ENCODE measurements at regions not wholly inside any gene's neighbourhood (a gene's known extent, or its start where the extent isn't known, plus 50 kb on each side); places are given as distances from the start of the nearest gene placed in this dataset.

DNA sequence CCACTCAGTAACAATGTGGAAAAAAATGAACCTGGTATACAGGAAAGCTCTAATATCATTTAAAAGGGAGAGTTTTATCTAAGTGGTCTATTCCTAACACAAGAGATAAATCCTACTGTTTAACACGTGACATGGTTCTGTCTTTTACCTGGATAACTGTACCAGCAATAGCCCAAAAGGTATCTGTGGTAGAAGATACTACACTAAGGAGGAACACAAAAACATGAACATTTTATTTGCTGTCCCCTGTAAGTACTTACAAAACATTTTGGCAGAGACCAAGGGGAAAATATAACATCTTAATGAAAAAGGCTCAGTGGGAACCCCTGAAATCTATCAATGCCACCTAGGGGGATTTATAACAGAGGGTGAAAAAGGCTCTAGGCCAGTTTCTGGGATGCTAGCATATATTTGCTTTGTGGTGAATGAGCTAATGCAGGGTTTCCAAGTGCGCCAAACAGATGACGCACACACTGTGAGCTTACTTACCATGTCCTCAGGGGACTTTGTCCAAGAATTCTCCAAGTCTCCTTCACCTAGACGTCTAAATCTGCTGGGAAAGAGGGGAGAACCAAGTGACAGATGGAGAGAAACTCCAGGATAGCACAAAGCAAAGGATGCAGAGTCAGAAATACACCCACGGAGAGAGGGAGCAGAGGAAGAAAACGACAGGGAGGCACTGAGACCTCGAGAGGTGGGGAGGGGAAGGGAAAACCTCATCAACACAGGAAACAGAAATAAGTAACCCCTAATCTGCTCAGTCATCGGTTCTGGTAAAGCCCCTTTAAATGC, 112.5 kb upstream of the PRNP start:
- no peak overlapping the region for H3K4me3 ChIP-seq (ENCODE audit: low read depth, low read length)

DNA sequence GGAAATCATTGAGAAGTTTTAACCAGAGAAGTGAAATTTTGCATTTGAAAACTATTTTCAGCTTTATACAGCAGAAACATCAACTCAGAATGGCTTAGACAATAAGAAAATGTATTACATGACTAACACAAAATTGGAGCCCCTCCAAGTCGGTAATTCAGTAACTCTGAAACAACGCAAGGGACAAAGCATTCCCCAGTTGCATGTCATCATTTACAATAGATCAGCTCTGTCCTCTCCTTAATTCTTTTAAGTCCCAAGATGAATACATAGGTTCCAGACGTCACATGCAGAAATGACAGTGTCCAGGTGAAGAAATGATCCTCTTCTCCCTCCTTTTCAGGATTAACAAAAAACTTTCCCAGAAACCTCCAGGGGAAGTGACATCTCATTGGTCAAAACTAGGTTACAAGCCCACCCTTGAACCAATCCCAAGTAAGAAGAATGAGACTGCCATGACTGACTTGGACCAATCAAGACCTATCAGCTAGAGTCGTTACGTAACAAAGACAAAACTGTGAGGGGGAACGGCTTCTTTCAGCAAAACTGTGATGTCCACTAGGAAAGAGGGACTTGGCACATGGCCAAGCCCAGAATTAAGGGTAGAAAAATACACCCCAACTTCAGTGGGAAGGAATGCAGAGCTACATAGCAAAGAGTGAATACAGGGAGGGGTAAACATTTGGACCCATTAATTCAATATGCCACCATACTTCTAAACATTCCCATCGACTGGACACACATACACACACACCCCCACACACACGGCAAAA, 114.3 kb upstream of the PRNP start:
- DNase-seq (ENCODE audit: low read depth): peak; percentile 79
- H3K4me3 ChIP-seq (ENCODE audit: low read depth, low read length): no peak overlapping the region
- TF ChIP-seq, protein P1, sequence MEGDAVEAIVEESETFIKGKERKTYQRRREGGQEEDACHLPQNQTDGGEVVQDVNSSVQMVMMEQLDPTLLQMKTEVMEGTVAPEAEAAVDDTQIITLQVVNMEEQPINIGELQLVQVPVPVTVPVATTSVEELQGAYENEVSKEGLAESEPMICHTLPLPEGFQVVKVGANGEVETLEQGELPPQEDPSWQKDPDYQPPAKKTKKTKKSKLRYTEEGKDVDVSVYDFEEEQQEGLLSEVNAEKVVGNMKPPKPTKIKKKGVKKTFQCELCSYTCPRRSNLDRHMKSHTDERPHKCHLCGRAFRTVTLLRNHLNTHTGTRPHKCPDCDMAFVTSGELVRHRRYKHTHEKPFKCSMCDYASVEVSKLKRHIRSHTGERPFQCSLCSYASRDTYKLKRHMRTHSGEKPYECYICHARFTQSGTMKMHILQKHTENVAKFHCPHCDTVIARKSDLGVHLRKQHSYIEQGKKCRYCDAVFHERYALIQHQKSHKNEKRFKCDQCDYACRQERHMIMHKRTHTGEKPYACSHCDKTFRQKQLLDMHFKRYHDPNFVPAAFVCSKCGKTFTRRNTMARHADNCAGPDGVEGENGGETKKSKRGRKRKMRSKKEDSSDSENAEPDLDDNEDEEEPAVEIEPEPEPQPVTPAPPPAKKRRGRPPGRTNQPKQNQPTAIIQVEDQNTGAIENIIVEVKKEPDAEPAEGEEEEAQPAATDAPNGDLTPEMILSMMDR (IDR thresholded peaks at IDR 0.05; ENCODE audit: insufficient read depth, low read length): no peak

More for the DNA sequence above, 112.5 kb upstream of the PRNP start:
- peak; percentile 91 for DNase-seq (ENCODE audit: low read depth)
- TF ChIP-seq, protein P1 (IDR thresholded peaks at IDR 0.05; ENCODE audit: insufficient read depth, low read length): no peak

DNA sequence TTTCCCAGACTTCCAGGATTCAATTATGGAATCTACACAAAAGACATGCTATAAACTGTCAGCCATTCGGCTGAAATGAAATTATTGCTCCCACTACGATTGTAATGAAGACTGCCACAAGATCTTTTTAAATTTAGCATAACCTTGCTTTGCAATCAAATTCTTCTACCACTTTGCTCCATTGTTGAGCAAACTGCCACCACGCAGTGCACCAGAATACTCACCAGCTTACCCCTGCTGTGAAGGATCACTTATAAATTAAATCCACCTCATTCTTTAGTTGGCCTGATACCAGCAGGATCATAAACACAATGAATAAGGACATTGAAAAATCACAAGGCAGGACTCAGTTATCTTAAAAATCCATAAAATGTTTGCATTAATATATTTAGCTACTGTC, 116.4 kb upstream of the PRNP start:
- no peak for DNase-seq (ENCODE audit: low read depth)
- TF ChIP-seq, protein P1 (IDR thresholded peaks at IDR 0.05; ENCODE audit: insufficient read depth, low read length): no peak
- H3K4me3 ChIP-seq (ENCODE audit: low read depth, low read length): no peak overlapping the region

DNA sequence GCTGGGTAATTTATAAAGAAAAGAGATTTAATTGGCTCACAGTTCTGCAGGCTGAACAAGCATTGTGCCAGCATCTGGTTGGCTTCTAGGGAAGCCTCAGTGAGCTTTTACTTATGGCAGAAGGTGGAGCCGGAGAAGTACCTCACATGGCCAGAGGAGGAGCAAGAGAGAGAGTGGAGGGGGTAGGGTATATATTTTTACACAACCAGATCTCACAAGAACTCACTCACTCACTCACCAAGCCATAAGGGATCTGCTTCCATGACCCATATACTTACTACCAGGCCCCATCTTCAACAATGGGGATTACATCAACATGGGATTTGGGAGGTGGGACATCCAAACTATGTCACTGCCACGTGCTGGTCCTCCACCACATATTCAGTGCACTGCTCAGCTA, 117.2 kb upstream of the PRNP start:
- no peak overlapping the region for H3K4me3 ChIP-seq (ENCODE audit: low read depth, low read length)
- TF ChIP-seq, protein P1 (IDR thresholded peaks at IDR 0.05; ENCODE audit: insufficient read depth, low read length): peak; percentile 30
- DNase-seq (ENCODE audit: low read depth): no peak

DNA sequence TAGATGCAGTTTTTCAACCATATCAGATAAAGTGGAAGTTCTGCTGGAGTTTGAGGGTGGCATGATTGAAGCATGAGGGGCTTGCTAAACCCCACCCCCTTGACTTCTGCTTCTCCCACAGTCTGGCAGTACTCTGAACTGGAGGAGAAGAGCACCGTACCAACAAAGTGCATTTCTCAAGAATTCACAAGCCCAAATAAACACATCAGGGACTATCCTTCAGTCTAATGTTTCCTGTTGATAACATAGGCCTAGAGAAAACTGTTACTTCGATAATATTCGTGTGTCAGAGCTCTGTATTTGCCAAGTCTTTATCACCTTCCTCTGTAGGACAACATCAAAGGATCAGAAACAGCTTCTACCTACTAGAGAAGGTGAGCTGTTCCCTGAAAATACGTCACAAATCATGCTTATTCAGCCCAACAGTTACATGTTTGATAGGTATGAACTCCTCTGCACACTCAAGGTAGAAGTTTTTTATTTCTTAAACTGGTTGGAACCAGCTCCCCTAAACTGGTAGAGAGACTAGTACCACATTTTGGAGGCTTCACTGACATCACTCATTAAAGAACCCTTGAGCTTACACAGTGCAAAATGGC, 117.8 kb upstream of the PRNP start:
- TF ChIP-seq, protein P1 (IDR thresholded peaks at IDR 0.05; ENCODE audit: insufficient read depth, low read length): no peak
- no peak for DNase-seq (ENCODE audit: low read depth)
- no peak overlapping the region for H3K4me3 ChIP-seq (ENCODE audit: low read depth, low read length)

DNA sequence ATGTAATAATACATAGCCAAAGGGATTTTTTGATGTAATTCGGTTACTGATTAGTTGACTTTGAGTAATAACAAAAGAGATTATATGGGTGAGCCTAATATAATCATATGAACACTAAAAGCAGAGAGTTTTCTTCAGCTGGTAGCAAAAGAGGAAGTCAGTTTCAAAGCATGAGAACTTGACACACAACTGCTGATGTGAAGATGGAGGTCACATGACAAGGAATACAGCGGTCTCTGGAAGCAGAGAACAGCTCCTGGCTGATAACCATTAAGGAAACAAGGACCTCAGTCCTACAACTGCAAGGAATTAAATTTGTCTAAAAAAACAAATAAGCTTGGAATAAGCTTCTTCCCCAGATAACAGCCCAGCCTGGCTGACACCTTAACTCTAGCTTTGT, 119.1 kb upstream of the PRNP start:
- TF ChIP-seq, protein P1 (IDR thresholded peaks at IDR 0.05; ENCODE audit: insufficient read depth, low read length): no peak
- H3K4me3 ChIP-seq (ENCODE audit: low read depth, low read length): no peak overlapping the region
- DNase-seq (ENCODE audit: low read depth): no peak

Data from fibroblast of the aortic adventitia (primary cell).